Activated naive CD4-positive, alpha-beta T cell treated with anti-CD3 and anti-CD28 coated beads for 36 hours (primary cell): ENCODE measurements at regions not wholly inside any gene's neighbourhood (a gene's known extent, or its start where the extent isn't known, plus 50 kb on each side); places are given as distances from the start of the nearest gene placed in this dataset.

Experiments used
- CTCF ChIA-PET: fragments of 350-600 bp; sonication (Branson Sonifier 250); formaldehyde crosslinking; loops from one replicate; lab custom pipeline; 2021; ENCODE audit warnings: antibody characterized with exemption; lab: Charles Lee
- DNase-seq: peaks from one replicate; pipeline ENCODE4 v3.0.0-alpha.2; 2020
- H3K27ac Mint-ChIP-seq: one replicate; pipeline ENCODE4 v1.8.0; 2021; ENCODE audit warnings: mild to moderate bottlenecking, mixed read lengths
- H3K27me3 Mint-ChIP-seq: one replicate; pipeline ENCODE4 v1.8.0; 2021; ENCODE audit warnings: low read depth, mixed read lengths
- H3K36me3 Mint-ChIP-seq: one replicate; pipeline ENCODE4 v1.8.0; 2021; ENCODE audit warnings: low read depth, mixed read lengths
- H3K4me1 Mint-ChIP-seq: one replicate; pipeline ENCODE4 v1.8.0; 2021; ENCODE audit warnings: low read depth, mixed read lengths
- H3K4me3 Mint-ChIP-seq: one replicate; pipeline ENCODE4 v1.8.0; 2021; ENCODE audit warnings: mild to moderate bottlenecking, moderate library complexity, mixed read lengths
- H3K9me3 Mint-ChIP-seq: one replicate; pipeline ENCODE4 v1.8.0; 2021; ENCODE audit warnings: mixed read lengths
- intact Hi-C: fragments of 100-400 bp; cut with micrococcal nuclease; formaldehyde crosslinking; loops from one replicate; pipeline ENCODE4 v1.15.1; 2023

GRCh38 chr5:158278216-158278925 is 419.4 kb upstream of the CLINT1 start:
- Mint-ChIP-seq H3K36me3 (no peaks in the 10 kb centered on the region), H3K27me3 (no peaks in the 10 kb centered on the region), H3K4me3 (no peak overlapping the region), H3K27ac (no peak overlapping the region), H3K9me3 (no peaks in the 10 kb centered on the region), H3K4me1 (no peaks in the 10 kb centered on the region)
- CTCF ChIA-PET, result no interaction called here
- no peak for DNase-seq
- intact Hi-C loops, result no loop called here

DNA sequence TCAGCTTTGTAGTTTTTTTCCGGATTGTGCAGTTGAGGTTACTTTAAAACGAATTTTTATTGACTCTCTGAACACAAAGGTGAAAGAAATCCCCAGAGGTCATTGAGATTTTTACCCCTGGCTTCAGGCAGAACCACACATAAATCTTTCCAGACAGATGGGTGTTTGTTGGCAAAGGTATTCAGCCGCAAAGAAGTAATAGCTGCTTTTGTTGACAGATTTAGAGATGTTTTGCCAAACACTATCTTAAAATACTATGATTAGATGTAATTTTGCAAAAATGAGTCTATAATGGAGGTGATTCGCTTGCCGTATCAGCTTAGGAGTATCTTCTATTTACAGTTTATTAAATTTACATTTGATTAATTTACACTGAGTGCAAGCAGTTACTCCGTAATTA is 418.3 kb upstream of the CLINT1 start:
- no peaks in the 10 kb centered on the region for H3K9me3 Mint-ChIP-seq
- H3K27me3 Mint-ChIP-seq, result no peaks in the 10 kb centered on the region
- no peaks in the 10 kb centered on the region for H3K36me3 Mint-ChIP-seq
- intact Hi-C loops, result no loop called here
- no peak for DNase-seq
- no peak overlapping the region for H3K27ac Mint-ChIP-seq
- CTCF ChIA-PET, result no interaction called here
- H3K4me1 Mint-ChIP-seq, result no peaks in the 10 kb centered on the region
- H3K4me3 Mint-ChIP-seq, result no peak overlapping the region

- H3K27ac Mint-ChIP-seq, result no peak overlapping the region
- CTCF ChIA-PET, result no interaction called here
- H3K4me3 Mint-ChIP-seq, result no peak overlapping the region
- H3K9me3 Mint-ChIP-seq, result no peaks in the 10 kb centered on the region
- H3K27me3 Mint-ChIP-seq, result no peaks in the 10 kb centered on the region
- no peak for DNase-seq
- intact Hi-C loops, result no loop called here
- H3K36me3 Mint-ChIP-seq, result no peaks in the 10 kb centered on the region
- H3K4me1 Mint-ChIP-seq, result no peaks in the 10 kb centered on the region
Observed at GRCh38 chr5:158276692-158277091, 417.7 kb upstream of the CLINT1 start.

DNA sequence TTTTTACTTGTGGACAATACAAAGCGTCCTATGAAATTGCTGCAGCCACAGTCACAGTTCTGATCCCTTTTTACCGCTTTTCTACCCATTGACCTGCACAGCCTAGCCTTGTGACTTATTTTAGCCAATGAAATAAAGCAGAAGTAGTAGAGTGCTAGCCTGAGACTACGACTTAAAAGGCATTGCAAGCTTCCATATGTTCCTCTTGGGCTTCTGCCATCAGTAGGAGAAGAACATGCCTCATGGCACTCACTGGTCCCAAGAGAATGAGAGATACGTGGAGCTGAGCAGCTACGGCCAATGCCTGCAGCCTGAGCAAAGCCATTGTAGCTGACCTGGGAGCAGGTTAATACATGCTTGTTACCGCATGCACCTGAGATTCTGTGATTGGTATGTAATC is 416.6 kb upstream of the CLINT1 start:
- H3K9me3 Mint-ChIP-seq, result no peaks in the 10 kb centered on the region
- intact Hi-C loops, result no loop called here
- no peak overlapping the region for H3K4me3 Mint-ChIP-seq
- H3K27me3 Mint-ChIP-seq, result no peaks in the 10 kb centered on the region
- CTCF ChIA-PET, result no interaction called here
- DNase-seq, result no peak
- H3K27ac Mint-ChIP-seq, result no peak overlapping the region
- no peaks in the 10 kb centered on the region for H3K4me1 Mint-ChIP-seq
- H3K36me3 Mint-ChIP-seq, result no peaks in the 10 kb centered on the region

- no peak overlapping the region for H3K27ac Mint-ChIP-seq
- H3K36me3 Mint-ChIP-seq, result no peaks in the 10 kb centered on the region
- H3K27me3 Mint-ChIP-seq, result no peaks in the 10 kb centered on the region
- CTCF ChIA-PET, result no interaction called here
- intact Hi-C loops, result no loop called here
- H3K9me3 Mint-ChIP-seq, result peaks cover 2% of the 10 kb centered on the region
- H3K4me3 Mint-ChIP-seq, result no peak overlapping the region
- DNase-seq, result no peak
- H3K4me1 Mint-ChIP-seq, result no peaks in the 10 kb centered on the region
Observed at GRCh38 chr5:158273035-158273434, 414.1 kb upstream of the CLINT1 start.

GRCh38 chr5:158272409-158272808 is 413.5 kb upstream of the CLINT1 start:
- CTCF ChIA-PET, result no interaction called here
- Mint-ChIP-seq H3K27me3 (no peaks in the 10 kb centered on the region), H3K9me3 (peaks cover 2% of the 10 kb centered on the region), H3K27ac (no peak overlapping the region), H3K36me3 (no peaks in the 10 kb centered on the region), H3K4me1 (no peaks in the 10 kb centered on the region), H3K4me3 (no peak overlapping the region)
- intact Hi-C loops, result no loop called here
- no peak for DNase-seq

DNA sequence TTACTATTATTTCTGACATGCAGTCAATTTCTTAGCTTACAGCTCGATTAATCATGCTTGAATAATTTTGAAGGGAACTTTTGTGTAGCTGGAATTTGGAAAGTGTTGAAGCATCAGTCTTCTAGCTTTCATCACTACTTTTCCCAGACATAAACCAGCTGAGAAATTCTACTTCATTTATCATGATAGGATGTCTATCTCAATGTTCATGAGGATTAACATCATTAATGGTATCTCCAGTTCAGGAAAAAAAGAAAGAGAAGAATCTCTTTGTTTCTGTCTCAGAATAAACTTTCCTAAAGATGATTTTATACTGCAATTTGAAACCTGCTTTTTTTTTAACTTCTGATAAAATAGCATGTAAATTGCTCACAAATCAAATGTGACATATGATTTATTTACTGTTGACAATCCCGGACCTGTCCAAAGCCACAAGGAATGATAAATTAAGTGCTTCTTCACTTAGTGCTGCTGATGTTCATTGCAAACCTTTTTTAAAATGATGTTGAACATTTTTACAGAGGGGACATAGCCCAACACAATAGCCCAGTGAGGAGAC is 412.1 kb upstream of the CLINT1 start:
- Mint-ChIP-seq H3K27ac (no peak overlapping the region), H3K9me3 (peaks cover 2% of the 10 kb centered on the region), H3K4me3 (no peak overlapping the region), H3K4me1 (no peaks in the 10 kb centered on the region), H3K36me3 (no peaks in the 10 kb centered on the region), H3K27me3 (no peaks in the 10 kb centered on the region)
- CTCF ChIA-PET, result interaction anchor here (0.6 to 0.7 kb wide), 2 partner anchors 17 to 160 kb away, joined by 3 read pairs; no protein-coding TSS in a partner anchor
- DNase-seq, result no peak
- intact Hi-C loops, result no loop called here

DNA sequence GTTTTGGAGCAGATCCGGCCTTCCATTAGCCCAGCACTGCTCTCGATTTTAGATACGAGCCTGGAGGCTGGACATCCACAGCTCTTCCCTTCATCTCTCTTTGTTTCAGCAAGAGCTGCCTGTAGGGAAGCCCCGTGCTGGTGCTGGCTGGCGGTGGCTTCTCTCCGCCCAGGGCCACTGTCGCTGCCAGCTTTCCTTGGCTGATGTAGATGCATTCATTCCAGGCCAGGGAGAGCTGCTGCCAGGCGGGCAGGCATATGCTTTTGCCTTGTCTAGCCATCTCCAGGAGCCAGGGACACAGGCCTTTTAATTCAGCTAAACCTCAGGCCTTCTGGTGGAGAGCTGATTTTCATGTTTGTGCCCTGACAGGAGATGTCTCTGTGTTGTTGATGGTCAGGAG is 409.3 kb upstream of the CLINT1 start:
- no peak overlapping the region for H3K27ac Mint-ChIP-seq
- H3K36me3 Mint-ChIP-seq, result no peaks in the 10 kb centered on the region
- CTCF ChIA-PET, result no interaction called here
- no peak for DNase-seq
- no peak overlapping the region for H3K4me3 Mint-ChIP-seq
- H3K9me3 Mint-ChIP-seq, result peaks cover 2% of the 10 kb centered on the region
- intact Hi-C loops, result no loop called here
- no peaks in the 10 kb centered on the region for H3K27me3 Mint-ChIP-seq
- H3K4me1 Mint-ChIP-seq, result no peaks in the 10 kb centered on the region

- Mint-ChIP-seq H3K36me3 (no peaks in the 10 kb centered on the region), H3K9me3 (peaks cover 2% of the 10 kb centered on the region), H3K27me3 (no peaks in the 10 kb centered on the region), H3K27ac (no peak overlapping the region), H3K4me3 (no peak overlapping the region), H3K4me1 (no peaks in the 10 kb centered on the region)
- intact Hi-C loops, result no loop called here
- DNase-seq, result no peak
- CTCF ChIA-PET, result interaction anchor here (0.6 to 0.7 kb wide), 2 partner anchors 318 to 794 kb away, joined by 3 to 5 read pairs; no protein-coding TSS in a partner anchor
Observed at GRCh38 chr5:158267228-158267627, 408.3 kb upstream of the CLINT1 start.

DNA sequence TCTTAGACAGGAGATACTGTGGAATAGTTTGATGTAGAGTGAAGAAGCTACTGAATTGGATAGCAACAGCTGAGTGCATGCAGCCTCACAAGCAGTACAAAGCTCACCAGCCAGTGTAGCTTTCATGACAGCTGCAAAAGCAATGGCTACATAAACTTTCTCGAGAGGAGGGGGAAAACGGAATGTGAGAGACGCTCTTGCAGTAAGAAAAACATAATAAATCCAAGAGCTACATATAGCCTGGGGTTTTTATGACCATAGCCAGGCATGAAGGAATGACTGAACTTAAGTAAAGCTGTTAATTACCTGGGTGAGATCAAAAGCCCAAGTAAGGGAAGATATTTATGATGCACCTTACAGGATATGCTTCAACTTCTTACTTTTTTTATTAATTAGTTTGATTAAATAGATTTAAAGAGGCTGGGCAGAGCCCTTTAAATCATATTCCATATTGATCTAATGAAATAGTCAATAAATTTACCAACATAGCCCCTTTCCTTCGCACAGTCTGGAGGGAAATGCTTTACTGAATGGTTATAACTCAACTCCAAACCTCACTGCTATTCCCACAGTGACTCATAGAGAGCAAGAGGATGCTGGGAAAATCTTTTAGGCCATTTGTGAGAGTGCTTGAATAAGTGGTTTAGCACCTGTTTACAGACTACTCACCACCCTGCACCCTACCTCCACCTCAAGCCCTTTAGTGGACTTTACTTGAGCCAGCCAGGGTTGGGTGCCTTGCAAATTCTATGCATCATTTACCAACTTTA is 407.2 kb upstream of the CLINT1 start:
- no peak overlapping the region for H3K4me3 Mint-ChIP-seq
- H3K27me3 Mint-ChIP-seq, result no peaks in the 10 kb centered on the region
- CTCF ChIA-PET, result interaction anchor here (0.8 kb wide), 1 partner anchor 277 kb away, joined by 4 read pairs; no protein-coding TSS in a partner anchor
- H3K9me3 Mint-ChIP-seq, result peaks cover 2% of the 10 kb centered on the region
- H3K36me3 Mint-ChIP-seq, result no peaks in the 10 kb centered on the region
- intact Hi-C loops, result no loop called here
- H3K4me1 Mint-ChIP-seq, result no peaks in the 10 kb centered on the region
- no peak for DNase-seq
- no peak overlapping the region for H3K27ac Mint-ChIP-seq

DNA sequence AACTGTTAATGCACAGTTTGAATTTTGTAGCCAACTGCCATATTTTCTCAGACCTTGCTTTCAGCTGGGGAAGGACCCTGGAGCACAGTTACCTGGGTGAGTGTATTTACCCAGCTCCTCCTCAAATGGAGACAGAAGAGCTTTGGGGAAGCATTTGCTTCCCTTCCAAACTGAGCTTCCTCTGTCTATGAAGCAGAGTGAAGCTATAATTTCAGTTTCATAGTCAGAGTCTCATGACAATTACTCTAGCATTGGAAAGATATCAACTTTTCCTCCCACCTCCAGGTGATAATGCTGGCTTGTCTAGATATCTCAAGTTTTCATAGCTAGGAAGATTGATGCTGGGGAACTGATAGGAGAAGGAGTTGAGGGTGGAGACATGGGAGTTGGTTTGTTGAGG is 406.4 kb upstream of the CLINT1 start:
- no peaks in the 10 kb centered on the region for H3K4me1 Mint-ChIP-seq
- no peak for DNase-seq
- intact Hi-C loops, result no loop called here
- H3K4me3 Mint-ChIP-seq, result no peak overlapping the region
- peaks cover 2% of the 10 kb centered on the region for H3K9me3 Mint-ChIP-seq
- no peaks in the 10 kb centered on the region for H3K27me3 Mint-ChIP-seq
- CTCF ChIA-PET, result no interaction called here
- no peak overlapping the region for H3K27ac Mint-ChIP-seq
- H3K36me3 Mint-ChIP-seq, result no peaks in the 10 kb centered on the region

GRCh38 chr5:158264264-158264663 is 405.3 kb upstream of the CLINT1 start:
- H3K27ac Mint-ChIP-seq, result no peak overlapping the region
- H3K27me3 Mint-ChIP-seq, result no peaks in the 10 kb centered on the region
- H3K4me1 Mint-ChIP-seq, result no peaks in the 10 kb centered on the region
- intact Hi-C loops, result no loop called here
- no peak for DNase-seq
- no peaks in the 10 kb centered on the region for H3K36me3 Mint-ChIP-seq
- H3K4me3 Mint-ChIP-seq, result no peak overlapping the region
- CTCF ChIA-PET, result no interaction called here
- H3K9me3 Mint-ChIP-seq, result peaks cover 2% of the 10 kb centered on the region
